Body of pancreas (tissue), 4 donors: ENCODE measurements at regions not wholly inside any gene's neighbourhood (a gene's known extent, or its start where the extent isn't known, plus 50 kb on each side); places are given as distances from the start of the nearest gene placed in this dataset.

Experiments used
- POLR2A ChIP-seq, 3 donors: fragments of 450-650 bp; IDR thresholded peaks; one replicate each; pipeline ENCODE4 v1.6.1; 2016; ENCODE audit warnings: antibody characterized with exemption in 3 of 3, mild to moderate bottlenecking in 2 of 3
- TF ChIP-seq, protein P1 (sequence below), 7 experiments: fragments of 450-650 bp in 4 of 7; fragments of 200-600 bp in 3 of 7; sonication (generic) in 3 of 7; IDR thresholded peaks; one replicate each; pipeline ENCODE4 v1.5.1; 2016 to 2019; ENCODE audit warnings: antibody characterized with exemption in 7 of 7

DNA sequence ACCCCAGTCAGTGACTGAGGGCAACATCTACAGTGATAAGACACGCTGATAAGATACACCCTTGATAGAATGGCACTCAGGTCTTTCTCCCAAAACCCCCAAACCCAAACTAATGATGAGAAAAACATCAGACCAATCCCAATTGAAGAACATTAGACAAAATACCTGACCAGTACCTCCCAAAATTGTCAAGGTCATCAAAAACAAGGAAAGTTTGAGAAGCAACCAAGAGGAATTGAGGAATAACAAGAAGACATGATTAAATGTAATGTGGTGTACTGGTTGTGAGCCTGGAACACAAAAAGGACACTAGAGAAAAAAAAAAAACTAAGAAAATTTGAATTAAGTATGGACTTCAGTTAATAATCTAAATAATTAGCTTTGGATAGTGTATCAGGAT is 222.8 kb downstream of the GAS1 start:
- TF ChIP-seq, protein P1, sequence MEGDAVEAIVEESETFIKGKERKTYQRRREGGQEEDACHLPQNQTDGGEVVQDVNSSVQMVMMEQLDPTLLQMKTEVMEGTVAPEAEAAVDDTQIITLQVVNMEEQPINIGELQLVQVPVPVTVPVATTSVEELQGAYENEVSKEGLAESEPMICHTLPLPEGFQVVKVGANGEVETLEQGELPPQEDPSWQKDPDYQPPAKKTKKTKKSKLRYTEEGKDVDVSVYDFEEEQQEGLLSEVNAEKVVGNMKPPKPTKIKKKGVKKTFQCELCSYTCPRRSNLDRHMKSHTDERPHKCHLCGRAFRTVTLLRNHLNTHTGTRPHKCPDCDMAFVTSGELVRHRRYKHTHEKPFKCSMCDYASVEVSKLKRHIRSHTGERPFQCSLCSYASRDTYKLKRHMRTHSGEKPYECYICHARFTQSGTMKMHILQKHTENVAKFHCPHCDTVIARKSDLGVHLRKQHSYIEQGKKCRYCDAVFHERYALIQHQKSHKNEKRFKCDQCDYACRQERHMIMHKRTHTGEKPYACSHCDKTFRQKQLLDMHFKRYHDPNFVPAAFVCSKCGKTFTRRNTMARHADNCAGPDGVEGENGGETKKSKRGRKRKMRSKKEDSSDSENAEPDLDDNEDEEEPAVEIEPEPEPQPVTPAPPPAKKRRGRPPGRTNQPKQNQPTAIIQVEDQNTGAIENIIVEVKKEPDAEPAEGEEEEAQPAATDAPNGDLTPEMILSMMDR (IDR thresholded peaks at IDR 0.05): no peak
- no peak for TF ChIP-seq POLR2A (IDR thresholded peaks at IDR 0.05)
